Heart left ventricle (tissue), 13 donors: ENCODE measurements at regions not wholly inside any gene's neighbourhood (a gene's known extent, or its start where the extent isn't known, plus 50 kb on each side); places are given as distances from the start of the nearest gene placed in this dataset.

Experiments used
- CTCF ChIP-seq, 12 donors: fragments of 200-600 bp; sonication (generic) in 4 of 12; IDR thresholded peaks; one replicate each; pipeline versions ENCODE4 v1.5.0 to v1.8.0; 2018 to 2022; ENCODE audit warnings: antibody characterized with exemption in 12 of 12, mild to moderate bottlenecking in 5 of 12
- POLR2A ChIP-seq, 2 donors: fragments of 450-650 bp; IDR thresholded peaks; one replicate each; pipeline ENCODE4 v1.6.1; 2017; ENCODE audit warnings: antibody characterized with exemption in 2 of 2, mild to moderate bottlenecking in 2 of 2, moderate library complexity in 2 of 2
- donor health status: ischemic (EF 13 %, LVEDD 7.1; RV severe dilation, severe dysfunction).
- donor health status: DM: no; HTN: yes; CAD: no.
- donor health status: DM: no; HTN: no; CAD: no.
- donor health status: ischemic (EF 25% LVEDD 6.9; RV normal size, moderate dysfunction).
- donor health status: ischemic (EF 25% LVEDD 5.7; RV mildly dilated, moderate dysfunction).
- donor health status: ischemic (EF 35%, LVEDD 5.7; RV mildly dilated, moderate dysfunction).
- donor health status: nonischemic (EF 11% LVEDD 7.7; RV severe dilation, severe dysfunction).
- donor health status: DM: yes; HTN: yes; CAD: no.
- donor health status: PGD.
- donor health status: ischemic (EF 29% LVEDD 5.4; RV normal size, mild dysfunction).
- donor health status: nonischemic (EF 23%, LVEDD 6.1; RV moderate dilation, normal function).

- TF ChIP-seq CTCF (IDR thresholded peaks at IDR 0.05) (no peak), POLR2A (IDR thresholded peaks at IDR 0.05) (no peak)
Measured at GRCh38 chr15:69539345-69539744, 86.7 kb downstream of the RPLP1 start.
